Testis (tissue), 2 donors: ENCODE measurements at regions not wholly inside any gene's neighbourhood (a gene's known extent, or its start where the extent isn't known, plus 50 kb on each side); places are given as distances from the start of the nearest gene placed in this dataset.

Experiments used
- DNase-seq: peaks from one replicate; pipeline ENCODE4 v3.0.0-alpha.2; 2019
- H3K27ac ChIP-seq, 2 donors: fragments of 200-600 bp; sonication (generic); one replicate each; pipeline ENCODE4 v1.5.1; 2019
- H3K27me3 ChIP-seq: fragments of 200-600 bp; sonication (generic); one replicate; pipeline ENCODE4 v1.5.1; 2019
- H3K36me3 ChIP-seq: fragments of 200-600 bp; sonication (generic); one replicate; pipeline ENCODE4 v1.5.1; 2017; ENCODE audit warnings: low read depth; ENCODE audit errors: missing control alignments
- H3K4me1 ChIP-seq: fragments of 200-600 bp; sonication (generic); one replicate; pipeline ENCODE4 v1.5.1; 2019
- H3K4me3 ChIP-seq, 2 donors: fragments of 200-600 bp; sonication (generic); one replicate each; pipeline ENCODE4 v1.5.1; 2017 to 2019
- H3K9me3 ChIP-seq: fragments of 200-600 bp; sonication (generic); one replicate; pipeline ENCODE4 v1.5.1; 2017
- POLR2A ChIP-seq: fragments of 450-650 bp; IDR thresholded peaks from one replicate; pipeline ENCODE4 v1.6.1; 2017; ENCODE audit warnings: antibody characterized with exemption, mild to moderate bottlenecking, moderate library complexity
- WGBS, 2 donors: methylation state at CpG; one replicate each; pipeline ENCODE4 v1.1.5; 2018; 5-methylcytosine and 5-hydroxymethylcytosine counted together
- intact Hi-C: fragments of 100-400 bp; cut with DNase I; formaldehyde crosslinking; loops from one replicate; pipeline ENCODE4 v1.15.1; 2023; ENCODE audit warnings: low total_unique reads
- TF ChIP-seq, protein P1 (sequence below), 3 experiments: fragments of 450-650 bp in 2 of 3; fragments of 200-600 bp in 1 of 3; sonication (generic) in 1 of 3; IDR thresholded peaks; one replicate each; pipeline ENCODE4 v1.5.1; 2016 to 2019; ENCODE audit warnings: antibody characterized with exemption in 3 of 3, mild to moderate bottlenecking in 2 of 3, moderate library complexity in 1 of 3

DNA sequence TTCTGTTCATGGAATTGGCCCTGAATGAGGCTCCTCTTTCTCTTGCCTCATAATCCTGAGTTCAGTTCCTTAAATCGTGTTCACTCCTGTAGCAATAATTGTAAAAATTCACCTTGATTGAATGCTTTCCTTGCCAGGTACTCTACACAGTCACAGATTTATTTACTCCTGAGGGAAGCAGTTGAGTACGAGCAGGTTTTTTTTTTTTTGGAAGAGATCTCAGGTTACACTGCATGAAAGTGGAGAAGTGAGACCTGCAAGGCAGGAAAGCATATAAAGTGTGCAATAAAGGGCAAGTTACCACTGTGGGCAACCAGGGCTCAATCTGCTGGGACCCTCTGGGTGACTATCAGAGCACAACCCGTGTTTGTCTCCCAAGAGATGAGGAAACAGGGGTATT is 93.0 kb upstream of the DOK5 start:
- Histone ChIP-seq H3K9me3 (no peaks in the 10 kb centered on the region), H3K36me3 (no peaks in the 10 kb centered on the region), H3K4me1 (no peaks in the 10 kb centered on the region), H3K4me3 (no peak overlapping the region), H3K27me3 (no peaks in the 10 kb centered on the region), H3K27ac (no peak overlapping the region)
- TF ChIP-seq POLR2A = no peak
- TF ChIP-seq, protein P1, sequence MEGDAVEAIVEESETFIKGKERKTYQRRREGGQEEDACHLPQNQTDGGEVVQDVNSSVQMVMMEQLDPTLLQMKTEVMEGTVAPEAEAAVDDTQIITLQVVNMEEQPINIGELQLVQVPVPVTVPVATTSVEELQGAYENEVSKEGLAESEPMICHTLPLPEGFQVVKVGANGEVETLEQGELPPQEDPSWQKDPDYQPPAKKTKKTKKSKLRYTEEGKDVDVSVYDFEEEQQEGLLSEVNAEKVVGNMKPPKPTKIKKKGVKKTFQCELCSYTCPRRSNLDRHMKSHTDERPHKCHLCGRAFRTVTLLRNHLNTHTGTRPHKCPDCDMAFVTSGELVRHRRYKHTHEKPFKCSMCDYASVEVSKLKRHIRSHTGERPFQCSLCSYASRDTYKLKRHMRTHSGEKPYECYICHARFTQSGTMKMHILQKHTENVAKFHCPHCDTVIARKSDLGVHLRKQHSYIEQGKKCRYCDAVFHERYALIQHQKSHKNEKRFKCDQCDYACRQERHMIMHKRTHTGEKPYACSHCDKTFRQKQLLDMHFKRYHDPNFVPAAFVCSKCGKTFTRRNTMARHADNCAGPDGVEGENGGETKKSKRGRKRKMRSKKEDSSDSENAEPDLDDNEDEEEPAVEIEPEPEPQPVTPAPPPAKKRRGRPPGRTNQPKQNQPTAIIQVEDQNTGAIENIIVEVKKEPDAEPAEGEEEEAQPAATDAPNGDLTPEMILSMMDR (IDR thresholded peaks at IDR 0.05) = no peak
- no peak for DNase-seq
- intact Hi-C loops = no loop called here
- WGBS, 2 donors = 61 to 64% methylated on average over 3 of the region's 3 CpGs

DNA sequence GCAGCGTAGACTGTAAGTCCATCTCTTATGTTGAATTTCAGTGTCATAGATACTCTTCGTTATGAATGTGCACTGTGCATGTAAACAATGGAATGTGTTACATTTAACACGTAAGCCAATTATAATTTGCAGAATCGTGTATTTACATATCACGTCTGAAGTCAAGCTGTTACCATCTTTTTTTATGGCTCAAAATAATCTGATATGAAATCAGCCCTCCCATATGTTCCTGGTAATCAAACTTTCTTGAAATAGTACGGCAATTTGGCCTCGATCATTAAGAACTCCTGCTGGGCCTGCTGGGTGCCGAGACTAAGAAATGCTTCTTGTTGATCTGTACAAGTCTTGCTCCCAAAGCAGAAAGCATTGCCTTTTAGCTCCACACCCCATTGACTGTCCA is 89.6 kb upstream of the DOK5 start:
- Histone ChIP-seq H3K4me1 (no peaks in the 10 kb centered on the region), H3K9me3 (no peaks in the 10 kb centered on the region), H3K4me3 (no peak overlapping the region), H3K36me3 (no peaks in the 10 kb centered on the region), H3K27ac (no peak overlapping the region), H3K27me3 (no peaks in the 10 kb centered on the region)
- TF ChIP-seq, protein P1 (IDR thresholded peaks at IDR 0.05) = no peak
- no peak for TF ChIP-seq POLR2A
- intact Hi-C loops = no loop called here
- DNase-seq = no peak
- 92 to 95% methylated on average over 8 of the region's 8 CpGs for WGBS, 2 donors

DNA sequence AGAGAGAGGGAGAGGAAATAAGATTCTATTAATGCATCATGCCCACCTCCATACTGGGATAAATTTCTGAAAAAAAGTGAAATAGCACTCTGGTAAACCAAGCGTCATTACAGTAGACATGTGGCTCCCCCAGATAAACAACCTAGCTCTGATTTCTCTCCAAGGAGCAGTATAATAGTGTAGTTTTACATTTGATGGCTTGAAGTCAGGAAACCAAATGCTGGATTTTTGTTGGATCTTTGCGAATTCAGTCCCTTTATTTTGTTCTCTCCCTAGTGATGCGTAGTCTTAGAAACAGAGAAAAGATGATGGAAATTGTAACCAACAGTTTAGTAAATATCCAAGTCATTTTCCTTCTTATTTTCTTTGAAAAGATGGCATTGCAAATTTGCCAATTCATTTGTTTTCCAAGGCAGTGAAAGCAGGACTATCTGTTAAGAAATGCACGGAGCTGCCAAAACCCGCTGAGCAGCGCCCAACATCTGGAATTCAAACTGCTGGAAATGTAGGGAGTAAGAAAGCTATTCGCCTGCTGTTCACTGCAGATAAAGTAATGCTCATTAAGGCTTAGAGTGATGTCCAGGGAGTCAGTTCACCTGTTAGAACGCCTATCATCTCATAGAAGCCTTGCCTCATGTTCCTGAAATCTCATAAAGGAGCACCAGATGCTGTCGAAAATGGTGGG is 85.7 kb upstream of the DOK5 start:
- Histone ChIP-seq H3K4me1 (no peaks in the 10 kb centered on the region), H3K27me3 (no peaks in the 10 kb centered on the region), H3K36me3 (no peaks in the 10 kb centered on the region), H3K4me3 (no peak overlapping the region), H3K27ac (no peak overlapping the region), H3K9me3 (no peaks in the 10 kb centered on the region)
- WGBS, 2 donors = 46 to 54% methylated on average over 9 of the region's 9 CpGs
- TF ChIP-seq, protein P1 (IDR thresholded peaks at IDR 0.05) = no peak
- no peak for TF ChIP-seq POLR2A
- intact Hi-C loops = no loop called here
- DNase-seq = no peak

DNA sequence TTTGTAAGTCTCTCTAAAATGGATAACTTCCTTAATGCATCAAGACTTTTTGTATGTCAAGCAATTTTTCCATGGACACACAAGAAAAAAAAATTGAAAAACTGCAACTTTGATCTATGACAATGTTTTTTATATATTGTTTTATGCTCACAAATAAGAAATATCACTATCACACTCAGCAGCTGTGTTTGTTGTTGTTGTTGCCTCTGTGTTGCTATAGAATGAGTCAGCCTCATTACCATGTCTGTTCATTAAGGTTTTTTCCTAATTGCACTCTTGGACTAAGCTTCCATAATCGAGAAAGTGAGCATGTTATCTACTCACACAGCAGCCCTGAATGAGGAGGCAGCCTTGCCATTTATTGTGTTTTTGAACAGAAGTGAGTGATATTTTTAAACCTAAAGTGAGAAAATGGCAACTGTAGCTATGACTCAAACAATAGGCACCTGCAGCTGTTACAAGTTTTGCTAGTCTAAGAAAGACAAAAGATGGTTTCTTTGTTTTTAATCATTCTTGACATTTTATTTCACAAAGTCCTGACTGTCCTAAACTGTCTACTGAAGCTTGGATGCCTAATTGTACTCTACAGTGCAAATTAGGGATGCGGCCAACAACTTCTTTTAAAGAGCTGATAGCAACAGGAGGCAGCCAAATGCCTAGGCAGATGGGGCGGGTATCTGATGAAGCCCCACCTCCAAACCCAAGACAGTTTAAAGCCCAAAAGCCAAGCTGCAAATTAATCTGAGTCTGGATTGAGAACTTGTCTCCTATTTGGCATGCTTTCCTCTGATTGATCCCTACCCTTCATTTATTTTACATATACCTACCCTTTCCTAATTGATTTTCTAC is 77.9 kb upstream of the DOK5 start:
- no peaks in the 10 kb centered on the region for H3K36me3 ChIP-seq
- TF ChIP-seq, protein P1 (IDR thresholded peaks at IDR 0.05) = no peak
- TF ChIP-seq POLR2A = no peak
- no peak overlapping the region for H3K4me3 ChIP-seq
- H3K4me1 ChIP-seq = no peaks in the 10 kb centered on the region
- no peaks in the 10 kb centered on the region for H3K9me3 ChIP-seq
- no peak overlapping the region for H3K27ac ChIP-seq
- DNase-seq = no peak
- 42 to 50% methylated on average over 3 of the region's 3 CpGs for WGBS, 2 donors
- intact Hi-C loops = no loop called here
- H3K27me3 ChIP-seq = no peaks in the 10 kb centered on the region
